ENCODE measurements at regions not wholly inside any gene's neighbourhood (a gene's known extent, or its start where the extent isn't known, plus 50 kb on each side); places are given as distances from the start of the nearest gene placed in this dataset.

GRCh38 chr14:45905672-45906071 lies 652.7 kb upstream of the MIS18BP1 start:
- H2AFZ ChIP-seq (ENCODE audit: low read length) = no peak overlapping the region
- ChIA-PET POLR2A (ENCODE audit: partially characterized antibody) (no interaction called here), CTCF (ENCODE audit: partially characterized antibody) (no interaction called here)
- H3K27me3 ChIP-seq (replicated peaks in 1 of 4; ENCODE audit: control insufficient read depth in 3 of 4, extremely low read depth in 1 of 4, insufficient read depth in 3 of 4, low read length in 3 of 4) = no peaks in the 10 kb centered on the region
- H4K91ac ChIP-seq (replicated peaks; ENCODE audit: insufficient read length, low read length) = no peak overlapping the region
- FAIRE-seq = no peak
- WGBS, 2 experiments (ENCODE audit: extremely low coverage in 1 of 2, insufficient coverage in 1 of 2, insufficient read length in 1 of 2, insufficient replicate concordance in 2 of 2, low coverage in 1 of 2, low lambda C conversion rate in 2 of 2, missing lambda C conversion rate in 1 of 2) = 100% methylated on average over 1 of the region's 1 CpG; no CpG with 5 or more reads in 1 of the 2 experiments
- no peak overlapping the region for H2BK120ac ChIP-seq (replicated peaks; ENCODE audit: low read depth, low read length)
- no peaks in the 10 kb centered on the region for H3K9me3 ChIP-seq (ENCODE audit: insufficient read depth in 2 of 2, low read depth in 1 of 2, low read length in 1 of 2)
- no peak overlapping the region for H3K27ac ChIP-seq (ENCODE audit: low read depth, low read length)
- no peak overlapping the region for H4K8ac ChIP-seq (ENCODE audit: extremely low read depth, insufficient read depth, low read length)
- no peaks in the 10 kb centered on the region for H3K23me2 ChIP-seq (ENCODE audit: low read depth, low read length)
- no peaks in the 10 kb centered on the region for H3K79me1 ChIP-seq (ENCODE audit: low read depth, low read length)
- H3K4me3 ChIP-seq (ENCODE audit: extremely low read depth in 1 of 4, insufficient read depth in 2 of 4, low read depth in 3 of 4, low read length in 4 of 4) = no peak overlapping the region
- H3K79me2 ChIP-seq (ENCODE audit: control insufficient read depth in 1 of 2, insufficient read depth in 2 of 2, low read length in 2 of 2) = no peaks in the 10 kb centered on the region
- no peak for DNase-seq (ENCODE audit: low read depth in 1 of 2, low spot score in 2 of 2)
- H2AK5ac ChIP-seq (ENCODE audit: low read depth, low read length) = no peak overlapping the region
- TF ChIP-seq CHD2 (IDR thresholded peaks at IDR 0.05; ENCODE audit: low read length) (no peak), RFX5 (IDR thresholded peaks at IDR 0.05; ENCODE audit: borderline replicate concordance, low read depth, low read length) (no peak), FOSL1 (IDR thresholded peaks at IDR 0.05; ENCODE audit: insufficient read depth, low read depth, low read length) (no peak), HDAC2 (IDR thresholded peaks at IDR 0.05; ENCODE audit: borderline replicate concordance in 1 of 2, low read depth in 2 of 2, low read length in 2 of 2) (no peak)
- H3K9ac ChIP-seq (replicated peaks in 1 of 4; ENCODE audit: extremely low read depth in 1 of 4, low read depth in 3 of 4, low read length in 3 of 4) = no peak overlapping the region
- no peak overlapping the region for H2BK15ac ChIP-seq (ENCODE audit: low read length)
- no peak overlapping the region for H2BK20ac ChIP-seq (ENCODE audit: low read length)
- no peak overlapping the region for H3K14ac ChIP-seq (ENCODE audit: insufficient read length)
- no peak overlapping the region for H2BK5ac ChIP-seq (ENCODE audit: low read depth, low read length)
- H4K20me1 ChIP-seq (replicated peaks in 1 of 2; ENCODE audit: control insufficient read depth in 1 of 2, insufficient read depth in 2 of 2, low read length in 2 of 2) = no peaks in the 10 kb centered on the region
- H3K23ac ChIP-seq (ENCODE audit: insufficient read length) = no peak overlapping the region
- no peak overlapping the region for H2BK12ac ChIP-seq (ENCODE audit: low read depth, low read length)
- H4K5ac ChIP-seq (ENCODE audit: insufficient read length, low read depth, low read length) = no peak overlapping the region
- no peak overlapping the region for H3K18ac ChIP-seq (ENCODE audit: extremely low read depth, low read length)
- H3K4ac ChIP-seq (replicated peaks; ENCODE audit: insufficient read length, low read depth, low read length) = no peak overlapping the region
- no peaks in the 10 kb centered on the region for H3K36me3 ChIP-seq (ENCODE audit: control insufficient read depth in 2 of 4, insufficient read depth in 4 of 4, low read length in 3 of 4)
- no peak overlapping the region for H3K56ac ChIP-seq (replicated peaks; ENCODE audit: insufficient read length, low read depth, low read length)
- H3K4me1 ChIP-seq (replicated peaks in 1 of 4; ENCODE audit: control insufficient read depth in 3 of 4, insufficient read depth in 4 of 4, low read length in 3 of 4) = no peaks in the 10 kb centered on the region
- H3K4me2 ChIP-seq (ENCODE audit: insufficient read depth in 1 of 2, low read depth in 2 of 2, low read length in 2 of 2) = no peak overlapping the region

All from H1 (cell line).